ENCODE measurements at regions not wholly inside any gene's neighbourhood (a gene's known extent, or its start where the extent isn't known, plus 50 kb on each side); places are given as distances from the start of the nearest gene placed in this dataset.

GRCh38 chr5:3024976-3025375 is 273.5 kb upstream of the IRX2 start:
- ChIA-PET RAD21 (ENCODE audit: low non-redundant PET in 1 of 2, low total read pairs in 2 of 2, uncharacterized antibody in 2 of 2, unreplicated experiment in 2 of 2) (no interaction called here), POLR2A (no interaction called here), CTCF (no interaction called here)
- no peak for ATAC-seq
- BruUV-seq (replicated peaks): no TSS peak
- Histone ChIP-seq H3K27ac (ENCODE audit: low read depth, low read length) (no peak overlapping the region), H3K9me2 (ENCODE audit: insufficient read depth) (no peaks in the 10 kb centered on the region), H4K20me1 (ENCODE audit: insufficient read depth) (no peaks in the 10 kb centered on the region), H3K27me3 (ENCODE audit: insufficient read depth, low read length) (no peaks in the 10 kb centered on the region), H2AFZ (ENCODE audit: low read depth, low read length, poor library complexity, severe bottlenecking) (no peak overlapping the region), H3K79me2 (ENCODE audit: insufficient read depth, low read length) (no peaks in the 10 kb centered on the region), H3K4me2 (ENCODE audit: low read length) (no peak overlapping the region), H3K36me3 (ENCODE audit: control insufficient read depth in 1 of 2, insufficient read depth in 2 of 2, low read length in 2 of 2) (no peaks in the 10 kb centered on the region), H3K4me1 (ENCODE audit: control insufficient read depth in 1 of 2, insufficient read depth in 2 of 2, low read length in 2 of 2) (no peaks in the 10 kb centered on the region), H3K9ac (ENCODE audit: low read length) (no peak overlapping the region), H3K4me3 (replicated peaks in 1 of 2; ENCODE audit: low read depth in 1 of 2, low read length in 2 of 2) (no peak overlapping the region), H3K9me3 (ENCODE audit: control insufficient read depth in 1 of 2, insufficient read depth in 1 of 2, low read depth in 1 of 2, low read length in 2 of 2) (peaks cover 0 to 13% of the 10 kb centered on the region in 2 experiments; a peak in 2 of 4 replicates)
- no peak for DNase-seq (ENCODE audit: low read depth, low spot score)
- intact Hi-C loops (cut with micrococcal nuclease): no loop called here
- TF ChIP-seq ATF3 (IDR thresholded peaks at IDR 0.05) (no peak), REST (IDR thresholded peaks at IDR 0.05; ENCODE audit: low read depth) (no peak), SIN3A (IDR thresholded peaks at IDR 0.05; ENCODE audit: low read depth) (no peak), JUND (IDR thresholded peaks at IDR 0.05) (no peak), ZNF274 (IDR thresholded peaks at IDR 0.05; ENCODE audit: low read depth, low read length) (no peak), RAD21 (IDR thresholded peaks at IDR 0.05; ENCODE audit: low read depth) (no peak), POLR2A (IDR thresholded peaks at IDR 0.05; ENCODE audit: borderline replicate concordance, extremely low read depth, insufficient read depth, insufficient read length) (no peak), FOSL1 (IDR thresholded peaks at IDR 0.05; ENCODE audit: low read depth) (no peak), POLR2AphosphoS5 (IDR thresholded peaks at IDR 0.05; ENCODE audit: low read depth, low read length) (no peak), EGR1 (IDR thresholded peaks at IDR 0.05; ENCODE audit: low read depth) (no peak), EZH2 (IDR thresholded peaks at IDR 0.05) (no peak), ELF1 (IDR thresholded peaks at IDR 0.05; ENCODE audit: borderline replicate concordance, low read depth) (no peak), YY1 (IDR thresholded peaks at IDR 0.05; ENCODE audit: extremely low read depth, insufficient replicate concordance, low read depth, low read length) (no peak), ZFX (IDR thresholded peaks at IDR 0.05) (no peak), CTCF (IDR thresholded peaks at IDR 0.05 in 2 of 3, conservative IDR thresholded peaks at IDR 0.05 in 1 of 3; ENCODE audit: borderline replicate concordance in 1 of 3, insufficient read depth in 1 of 3, low read depth in 2 of 3, low read length in 2 of 3) (no peak)
